IPS DF 19.7 (cell line): ENCODE measurements at regions not wholly inside any gene's neighbourhood (a gene's known extent, or its start where the extent isn't known, plus 50 kb on each side); places are given as distances from the start of the nearest gene placed in this dataset.
"Not testable (repeated sequence)": the region's sequence is repeated elsewhere in the genome, so short reads cannot be mapped to it uniquely, and the experiment has no call there.

Experiments used
- DNase-seq: peaks from one replicate; pipeline ENCODE4 v3.0.0-alpha.2; 2013; ENCODE audit warnings: low read depth, low spot score

GRCh38 chr16:64305663-64306062 is 816.2 kb downstream of the CDH11 start:
- DNase-seq: no peak

GRCh38 chr16:64304951-64305350 is 816.9 kb downstream of the CDH11 start:
- DNase-seq: no peak

- DNase-seq: no peak
These were observed 817.5 kb downstream of the CDH11 start for GRCh38 chr16:64304396-64304795.

GRCh38 chr16:64297863-64298600 is 823.8 kb downstream of the CDH11 start:
- no peak for DNase-seq

GRCh38 chr16:64295466-64295865 is 826.4 kb downstream of the CDH11 start:
- no peak for DNase-seq

GRCh38 chr16:64292953-64293352 is 828.9 kb downstream of the CDH11 start:
- no peak for DNase-seq

GRCh38 chr16:64292161-64292560 is 829.7 kb downstream of the CDH11 start:
- no peak for DNase-seq

- DNase-seq: no peak
These were observed 831.4 kb downstream of the CDH11 start for GRCh38 chr16:64290461-64290860.

GRCh38 chr16:64287655-64288528 is 834.0 kb downstream of the CDH11 start:
- DNase-seq: no peak

GRCh38 chr16:64282181-64282580 is 839.7 kb downstream of the CDH11 start:
- DNase-seq: no peak

- no peak for DNase-seq
These were observed 841.5 kb downstream of the CDH11 start for GRCh38 chr16:64280317-64280716.

GRCh38 chr16:64278196-64278595 is 843.7 kb downstream of the CDH11 start:
- no peak for DNase-seq

- DNase-seq: no peak
These were observed 845.2 kb downstream of the CDH11 start for GRCh38 chr16:64276646-64277045.

- no peak for DNase-seq
These were observed 849.8 kb downstream of the CDH11 start for GRCh38 chr16:64272028-64272427.

GRCh38 chr16:64269756-64270155 is 852.1 kb downstream of the CDH11 start:
- no peak for DNase-seq

GRCh38 chr16:64265756-64266155 is 856.1 kb downstream of the CDH11 start:
- DNase-seq: no peak

GRCh38 chr16:64260631-64261401 is 861.0 kb downstream of the CDH11 start:
- DNase-seq: not testable (repeated sequence)

- DNase-seq: no peak
These were observed 867.2 kb downstream of the CDH11 start for GRCh38 chr16:64254443-64255367.

GRCh38 chr16:64253525-64253924 is 868.3 kb downstream of the CDH11 start:
- DNase-seq: no peak

- DNase-seq: no peak
These were observed 868.8 kb downstream of the CDH11 start for GRCh38 chr16:64253096-64253495.

- no peak for DNase-seq
These were observed 870.1 kb downstream of the CDH11 start for GRCh38 chr16:64251742-64252141.
